HG03097 (cell line): ENCODE measurements at regions not wholly inside any gene's neighbourhood (a gene's known extent, or its start where the extent isn't known, plus 50 kb on each side); places are given as distances from the start of the nearest gene placed in this dataset.

Experiments used
- ATAC-seq: cut with Tn5 transposase; IDR thresholded peaks from one replicate; pipeline ENCODE4 v1.9.1; 2021; ENCODE audit not compliant: unreplicated experiment, low FRiP score

GRCh38 chr14:97246648-97247047, 449.5 kb downstream of the VRK1 start:
- no peak for ATAC-seq

- no peak for ATAC-seq
Measured at GRCh38 chr14:97248973-97249372, 451.8 kb downstream of the VRK1 start.

GRCh38 chr14:97250931-97251330, 453.7 kb downstream of the VRK1 start:
- no peak for ATAC-seq

- ATAC-seq: no peak
Measured at GRCh38 chr14:97251491-97252155, 454.4 kb downstream of the VRK1 start.

- no peak for ATAC-seq
Measured at GRCh38 chr14:97253756-97254155, 456.6 kb downstream of the VRK1 start.

GRCh38 chr14:97262336-97262735, 465.2 kb downstream of the VRK1 start:
- ATAC-seq: no peak

GRCh38 chr14:97264516-97265230, 467.5 kb downstream of the VRK1 start:
- ATAC-seq: no peak

GRCh38 chr14:97266653-97267052, 469.5 kb downstream of the VRK1 start:
- no peak for ATAC-seq

- ATAC-seq: no peak
Measured at GRCh38 chr14:97267509-97267908, 470.3 kb downstream of the VRK1 start.

- ATAC-seq: no peak
Measured at GRCh38 chr14:97268097-97268496, 470.9 kb downstream of the VRK1 start.

- ATAC-seq: no peak
Measured at GRCh38 chr14:97270308-97270707, 473.1 kb downstream of the VRK1 start.

- no peak for ATAC-seq
Measured at GRCh38 chr14:97271451-97271960, 474.3 kb downstream of the VRK1 start.

- no peak for ATAC-seq
Measured at GRCh38 chr14:97273540-97273939, 476.4 kb downstream of the VRK1 start.

- ATAC-seq: no peak
Measured at GRCh38 chr14:97274626-97275025, 477.4 kb downstream of the VRK1 start.

GRCh38 chr14:97275276-97275675, 478.1 kb downstream of the VRK1 start:
- ATAC-seq: no peak

- ATAC-seq: no peak
Measured at GRCh38 chr14:97276573-97276972, 479.4 kb downstream of the VRK1 start.

GRCh38 chr14:97277711-97278110, 480.5 kb downstream of the VRK1 start:
- ATAC-seq: no peak

GRCh38 chr14:97280526-97280925, 483.3 kb downstream of the VRK1 start:
- no peak for ATAC-seq

- no peak for ATAC-seq
Measured at GRCh38 chr14:97281741-97282140, 484.6 kb downstream of the VRK1 start.

GRCh38 chr14:97282210-97283004, 485.2 kb downstream of the VRK1 start:
- no peak for ATAC-seq

- no peak for ATAC-seq
Measured at GRCh38 chr14:97283005-97283403, 485.8 kb downstream of the VRK1 start.
